DOHH2 (cell line): ENCODE measurements at regions not wholly inside any gene's neighbourhood (a gene's known extent, or its start where the extent isn't known, plus 50 kb on each side); places are given as distances from the start of the nearest gene placed in this dataset.
"Not testable (repeated sequence)": the region's sequence is repeated elsewhere in the genome, so short reads cannot be mapped to it uniquely, and the experiment has no call there.

Source experiments
- H3F3A ChIP-seq: fragments of 200-600 bp; sonication (generic), shearing (Covaris generic); 2 replicates; pipeline ENCODE4 v1.6.0; 2016; ENCODE audit warnings: antibody characterized with exemption, mild to moderate bottlenecking; ENCODE audit not compliant: control insufficient read depth, insufficient read depth
- H3K27ac ChIP-seq: fragments of 200-600 bp; sonication (generic); 2 replicates; pipeline ENCODE4 v1.5.1; 2014; ENCODE audit warnings: low read depth, mild to moderate bottlenecking, low read length, moderate library complexity
- H3K27me3 ChIP-seq: fragments of 200-600 bp; sonication (generic); 2 replicates; pipeline ENCODE4 v1.6.1; 2014; ENCODE audit warnings: mild to moderate bottlenecking, low read length, mixed read lengths; ENCODE audit not compliant: control insufficient read depth
- H3K36me3 ChIP-seq: fragments of 200-600 bp; sonication (generic); 2 replicates; pipeline ENCODE4 v1.6.1; 2014; ENCODE audit warnings: mild to moderate bottlenecking, low read length, moderate library complexity, mixed read lengths; ENCODE audit not compliant: control insufficient read depth
- H3K4me1 ChIP-seq: fragments of 200-600 bp; sonication (generic); 2 replicates; pipeline ENCODE4 v1.6.1; 2014; ENCODE audit warnings: mild to moderate bottlenecking, low read length, mixed read lengths; ENCODE audit not compliant: control insufficient read depth
- H3K4me2 ChIP-seq: fragments of 200-600 bp; sonication (generic); 2 replicates; pipeline ENCODE4 v1.6.0; 2014; ENCODE audit warnings: mild to moderate bottlenecking, low read length, moderate library complexity
- H3K4me3 ChIP-seq: fragments of 200-600 bp; sonication (generic); 2 replicates; pipeline ENCODE4 v1.5.1; 2014; ENCODE audit warnings: mild to moderate bottlenecking, low read length, mixed read lengths
- H3K79me2 ChIP-seq: fragments of 200-600 bp; sonication (generic); 2 replicates; pipeline ENCODE4 v1.6.1; 2014; ENCODE audit warnings: mild to moderate bottlenecking, low read length, mixed read lengths; ENCODE audit not compliant: control insufficient read depth
- H3K9me2 ChIP-seq: fragments of 200-600 bp; sonication (generic); replicated peaks from 2 replicates; pipeline ENCODE4 v1.6.1; 2014; ENCODE audit warnings: mild to moderate bottlenecking, low read length, mixed read lengths; ENCODE audit not compliant: control insufficient read depth
- H3K9me3 ChIP-seq: fragments of 200-600 bp; sonication (generic); 2 replicates; pipeline ENCODE4 v1.6.1; 2014; ENCODE audit warnings: antibody characterized with exemption, low read length, mixed read lengths; ENCODE audit not compliant: control insufficient read depth, insufficient read depth
- H4K20me1 ChIP-seq: fragments of 200-600 bp; sonication (generic); 2 replicates; pipeline ENCODE4 v1.6.0; 2014; ENCODE audit warnings: low read depth, mild to moderate bottlenecking, antibody characterized with exemption, low read length, moderate library complexity; ENCODE audit not compliant: control insufficient read depth, insufficient read depth
- CTCF ChIP-seq: fragments of 200-600 bp; sonication (generic); IDR thresholded peaks from one replicate; pipeline ENCODE4 v1.5.1; 2014; ENCODE audit warnings: antibody characterized with exemption, mild to moderate bottlenecking, low read depth, low read length; ENCODE audit not compliant: poor library complexity, severe bottlenecking
- EZH2phosphoT487 ChIP-seq: fragments of 200-600 bp; sonication (generic); IDR thresholded peaks from 2 replicates; pipeline ENCODE4 v1.6.1; 2017; ENCODE audit warnings: borderline replicate concordance, mild to moderate bottlenecking, antibody characterized with exemption, low read length, moderate library complexity, mixed read lengths

GRCh38 chr4:179372746-179373145 is 1930.5 kb upstream of the AGA start:
- Histone ChIP-seq H4K20me1 (no peaks in the 10 kb centered on the region), H3K4me1 (no peaks in the 10 kb centered on the region)
- no peak for TF ChIP-seq CTCF
- TF ChIP-seq EZH2phosphoT487 = no peak

GRCh38 chr4:179378847-179379246 is 1936.6 kb upstream of the AGA start:
- not testable (repeated sequence) for H3K79me2 ChIP-seq, H3F3A ChIP-seq, H3K4me2 ChIP-seq, H4K20me1 ChIP-seq, H3K9me3 ChIP-seq, H3K27me3 ChIP-seq, H3K27ac ChIP-seq, H3K4me3 ChIP-seq, H3K4me1 ChIP-seq, H3K9me2 ChIP-seq, H3K36me3 ChIP-seq

More at GRCh38 chr4:179372746-179373145, 1930.5 kb upstream of the AGA start:
- Histone ChIP-seq H3K79me2 (no peaks in the 10 kb centered on the region), H3K27ac (no peak overlapping the region), H3K4me3 (no peak overlapping the region), H3K36me3 (no peaks in the 10 kb centered on the region), H3F3A (no peaks in the 10 kb centered on the region), H3K9me2 (no peaks in the 10 kb centered on the region), H3K4me2 (no peak overlapping the region), H3K27me3 (no peaks in the 10 kb centered on the region), H3K9me3 (no peaks in the 10 kb centered on the region)

- Histone ChIP-seq H3K4me3 (no peak overlapping the region), H3K4me1 (no peaks in the 10 kb centered on the region), H3K9me3 (no peaks in the 10 kb centered on the region), H4K20me1 (no peaks in the 10 kb centered on the region), H3K4me2 (no peak overlapping the region), H3K27ac (no peak overlapping the region), H3F3A (no peaks in the 10 kb centered on the region), H3K79me2 (no peaks in the 10 kb centered on the region), H3K27me3 (no peaks in the 10 kb centered on the region), H3K36me3 (no peaks in the 10 kb centered on the region), H3K9me2 (no peaks in the 10 kb centered on the region)
- TF ChIP-seq CTCF (no peak), EZH2phosphoT487 (no peak)
Measured at GRCh38 chr4:179392787-179393186, 1950.5 kb upstream of the AGA start.

- H4K20me1 ChIP-seq = no peaks in the 10 kb centered on the region
- H3K4me2 ChIP-seq = no peak overlapping the region
- H3K9me2 ChIP-seq = no peaks in the 10 kb centered on the region
- no peaks in the 10 kb centered on the region for H3F3A ChIP-seq
- TF ChIP-seq EZH2phosphoT487 = no peak
- no peak for TF ChIP-seq CTCF
- no peaks in the 10 kb centered on the region for H3K9me3 ChIP-seq
- no peak overlapping the region for H3K27ac ChIP-seq
- H3K79me2 ChIP-seq = no peaks in the 10 kb centered on the region
- no peaks in the 10 kb centered on the region for H3K36me3 ChIP-seq
- H3K27me3 ChIP-seq = no peaks in the 10 kb centered on the region
- H3K4me3 ChIP-seq = no peak overlapping the region
- no peaks in the 10 kb centered on the region for H3K4me1 ChIP-seq
Measured at GRCh38 chr4:179398414-179398813, 1956.2 kb upstream of the AGA start.
